Smooth muscle cell (in vitro differentiated cells): ENCODE measurements at regions not wholly inside any gene's neighbourhood (a gene's known extent, or its start where the extent isn't known, plus 50 kb on each side); places are given as distances from the start of the nearest gene placed in this dataset.

Source experiments
- DNase-seq: peaks from one replicate; lab custom pipeline; 2025; ENCODE audit not compliant: unreplicated experiment; lab: John Stamatoyannopoulos, UW
- H2AFZ ChIP-seq: fragments of 200-600 bp; sonication (generic); 2 replicates; pipeline ENCODE4 v1.6.0; 2016; ENCODE audit warnings: antibody characterized with exemption, low read depth, mild to moderate bottlenecking
- H3F3A ChIP-seq: fragments of 200-600 bp; sonication (generic); 2 replicates; pipeline ENCODE4 v1.6.0; 2017; ENCODE audit warnings: antibody characterized with exemption, low read depth
- H3K27ac ChIP-seq: fragments of 200-600 bp; sonication (generic); 2 replicates; pipeline ENCODE4 v1.5.1; 2016; ENCODE audit warnings: low read depth, mild to moderate bottlenecking
- H3K27me3 ChIP-seq: fragments of 200-600 bp; sonication (generic); 2 replicates; pipeline ENCODE4 v1.6.1; 2016; ENCODE audit warnings: low read depth, mild to moderate bottlenecking
- H3K36me3 ChIP-seq: fragments of 200-600 bp; sonication (generic); 2 replicates; pipeline ENCODE4 v1.5.1; 2016; ENCODE audit warnings: low read depth
- H3K4me1 ChIP-seq: fragments of 200-600 bp; sonication (generic); 2 replicates; pipeline ENCODE4 v1.5.1; 2016; ENCODE audit warnings: low read depth
- H3K4me2 ChIP-seq: fragments of 200-600 bp; sonication (generic); 2 replicates; pipeline ENCODE4 v1.6.0; 2016; ENCODE audit warnings: mild to moderate bottlenecking
- H3K4me3 ChIP-seq: fragments of 200-600 bp; sonication (generic); 2 replicates; pipeline ENCODE4 v1.5.1; 2016; ENCODE audit warnings: mild to moderate bottlenecking
- H3K79me2 ChIP-seq: fragments of 200-600 bp; sonication (generic); 2 replicates; pipeline ENCODE4 v1.6.0; 2016; ENCODE audit warnings: low read depth, mild to moderate bottlenecking
- H3K9ac ChIP-seq: fragments of 200-600 bp; sonication (generic); 2 replicates; pipeline ENCODE4 v1.6.0; 2016; ENCODE audit warnings: low read depth
- H3K9me3 ChIP-seq: fragments of 200-600 bp; sonication (generic); replicated peaks from 2 replicates; pipeline ENCODE4 v1.5.1; 2016; ENCODE audit warnings: low read depth
- H4K20me1 ChIP-seq: fragments of 200-600 bp; sonication (generic); 2 replicates; pipeline ENCODE4 v1.6.0; 2016; ENCODE audit warnings: low read depth
- WGBS: methylation state at CpG from one replicate; pipeline ENCODE4 v1.1.7; 2016; ENCODE audit warnings: low lambda C conversion rate; 5-methylcytosine and 5-hydroxymethylcytosine counted together
- TF ChIP-seq, protein P1 (sequence below): fragments of 200-600 bp; sonication (generic); IDR thresholded peaks from 2 replicates; pipeline ENCODE4 v1.5.1; 2017; ENCODE audit warnings: borderline replicate concordance, mild to moderate bottlenecking, antibody characterized with exemption; ENCODE audit not compliant: insufficient read depth, poor library complexity, severe bottlenecking

GRCh38 chr10:124346831-124347230 is 71.9 kb downstream of the OAT start:
- no peaks in the 10 kb centered on the region for H3K9me3 ChIP-seq
- no peaks in the 10 kb centered on the region for H3K27me3 ChIP-seq
- no peak overlapping the region for H3K4me3 ChIP-seq
- no peaks in the 10 kb centered on the region for H3K36me3 ChIP-seq
- H4K20me1 ChIP-seq, result no peaks in the 10 kb centered on the region
- no peaks in the 10 kb centered on the region for H3F3A ChIP-seq
- no peak overlapping the region for H2AFZ ChIP-seq
- TF ChIP-seq, protein P1, sequence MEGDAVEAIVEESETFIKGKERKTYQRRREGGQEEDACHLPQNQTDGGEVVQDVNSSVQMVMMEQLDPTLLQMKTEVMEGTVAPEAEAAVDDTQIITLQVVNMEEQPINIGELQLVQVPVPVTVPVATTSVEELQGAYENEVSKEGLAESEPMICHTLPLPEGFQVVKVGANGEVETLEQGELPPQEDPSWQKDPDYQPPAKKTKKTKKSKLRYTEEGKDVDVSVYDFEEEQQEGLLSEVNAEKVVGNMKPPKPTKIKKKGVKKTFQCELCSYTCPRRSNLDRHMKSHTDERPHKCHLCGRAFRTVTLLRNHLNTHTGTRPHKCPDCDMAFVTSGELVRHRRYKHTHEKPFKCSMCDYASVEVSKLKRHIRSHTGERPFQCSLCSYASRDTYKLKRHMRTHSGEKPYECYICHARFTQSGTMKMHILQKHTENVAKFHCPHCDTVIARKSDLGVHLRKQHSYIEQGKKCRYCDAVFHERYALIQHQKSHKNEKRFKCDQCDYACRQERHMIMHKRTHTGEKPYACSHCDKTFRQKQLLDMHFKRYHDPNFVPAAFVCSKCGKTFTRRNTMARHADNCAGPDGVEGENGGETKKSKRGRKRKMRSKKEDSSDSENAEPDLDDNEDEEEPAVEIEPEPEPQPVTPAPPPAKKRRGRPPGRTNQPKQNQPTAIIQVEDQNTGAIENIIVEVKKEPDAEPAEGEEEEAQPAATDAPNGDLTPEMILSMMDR, result no peak
- H3K9ac ChIP-seq, result no peak overlapping the region
- H3K79me2 ChIP-seq, result no peaks in the 10 kb centered on the region
- H3K4me1 ChIP-seq, result no peaks in the 10 kb centered on the region
- 96% methylated on average over 8 of the region's 8 CpGs for WGBS
- H3K27ac ChIP-seq, result no peak overlapping the region
- H3K4me2 ChIP-seq, result no peak overlapping the region
- DNase-seq, result no peak

GRCh38 chr10:124345521-124345920 is 73.2 kb downstream of the OAT start:
- WGBS, result 93% methylated on average over 8 of the region's 8 CpGs
- no peak overlapping the region for H3K4me2 ChIP-seq
- H3K27ac ChIP-seq, result no peak overlapping the region
- H3K9ac ChIP-seq, result no peak overlapping the region
- no peaks in the 10 kb centered on the region for H3K36me3 ChIP-seq
- TF ChIP-seq, protein P1, result no peak
- no peaks in the 10 kb centered on the region for H4K20me1 ChIP-seq
- H2AFZ ChIP-seq, result no peak overlapping the region
- H3K79me2 ChIP-seq, result no peaks in the 10 kb centered on the region
- no peaks in the 10 kb centered on the region for H3K9me3 ChIP-seq
- no peak for DNase-seq
- H3K4me3 ChIP-seq, result no peak overlapping the region
- no peaks in the 10 kb centered on the region for H3F3A ChIP-seq
- H3K4me1 ChIP-seq, result peaks cover 4% of the 10 kb centered on the region
- H3K27me3 ChIP-seq, result no peaks in the 10 kb centered on the region

DNA sequence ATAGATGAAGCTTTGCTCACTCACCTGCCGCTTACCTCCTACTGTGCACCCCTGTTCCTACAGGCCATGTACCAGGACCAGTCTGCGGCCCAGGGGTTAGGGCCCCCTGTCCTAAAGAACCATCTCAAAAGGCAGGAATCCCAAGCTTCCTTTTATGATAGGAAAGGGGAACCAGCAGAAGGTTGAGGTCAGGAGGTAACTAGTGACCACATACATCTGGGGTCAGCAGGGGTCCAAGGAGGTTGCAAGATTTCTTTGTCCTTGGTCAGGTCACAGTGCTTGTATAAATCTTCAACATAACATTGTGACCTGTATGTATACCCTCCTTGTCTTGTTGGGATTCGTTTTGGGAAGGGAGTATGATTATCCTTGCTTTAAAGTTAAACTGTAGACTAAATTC is 73.8 kb downstream of the OAT start:
- Histone ChIP-seq H3K27me3 (no peaks in the 10 kb centered on the region), H3F3A (no peaks in the 10 kb centered on the region), H3K27ac (no peak overlapping the region), H3K36me3 (no peaks in the 10 kb centered on the region), H3K4me1 (peaks cover 4% of the 10 kb centered on the region), H2AFZ (no peak overlapping the region), H3K79me2 (no peaks in the 10 kb centered on the region), H3K4me2 (no peak overlapping the region), H4K20me1 (no peaks in the 10 kb centered on the region), H3K9ac (no peak overlapping the region), H3K4me3 (no peak overlapping the region), H3K9me3 (no peaks in the 10 kb centered on the region)
- WGBS, result 92% methylated on average over 3 of the region's 3 CpGs
- no peak for DNase-seq
- TF ChIP-seq, protein P1, result no peak

DNA sequence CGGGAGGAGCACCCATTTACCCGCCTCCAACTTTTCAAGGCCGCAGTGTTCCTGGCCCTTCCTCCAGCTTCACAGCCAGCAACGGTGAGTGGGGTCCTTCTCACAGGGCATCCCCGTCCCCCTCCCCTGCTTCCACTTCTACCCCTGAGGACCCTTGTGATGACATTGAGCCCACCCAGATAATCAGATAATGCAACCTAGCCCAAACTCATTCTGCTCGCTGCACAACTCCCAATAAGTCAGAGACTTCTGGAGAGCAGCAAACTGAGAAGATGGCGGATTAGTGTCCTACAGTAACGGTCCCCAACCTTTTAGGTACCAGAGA is 74.5 kb downstream of the OAT start:
- no peak overlapping the region for H3K9ac ChIP-seq
- no peak overlapping the region for H3K27ac ChIP-seq
- no peaks in the 10 kb centered on the region for H3K27me3 ChIP-seq
- no peaks in the 10 kb centered on the region for H3K79me2 ChIP-seq
- no peaks in the 10 kb centered on the region for H3K9me3 ChIP-seq
- no peak overlapping the region for H3K4me2 ChIP-seq
- H3K36me3 ChIP-seq, result no peaks in the 10 kb centered on the region
- H3F3A ChIP-seq, result no peaks in the 10 kb centered on the region
- TF ChIP-seq, protein P1, result no peak
- no peak overlapping the region for H2AFZ ChIP-seq
- DNase-seq, result no peak
- H3K4me1 ChIP-seq, result peaks cover 4% of the 10 kb centered on the region
- no peaks in the 10 kb centered on the region for H4K20me1 ChIP-seq
- H3K4me3 ChIP-seq, result no peak overlapping the region
- 95% methylated on average over 8 of the region's 8 CpGs for whole genome bisulfite sequencing
